ENCODE measurements at regions not wholly inside any gene's neighbourhood (a gene's known extent, or its start where the extent isn't known, plus 50 kb on each side); places are given as distances from the start of the nearest gene placed in this dataset.

- no peak for DNase-seq
These were observed 157.1 kb downstream of the TLE1 start for GRCh38 chr9:81532251-81532650.

GRCh38 chr9:81531511-81531910 is 157.8 kb downstream of the TLE1 start:
- DNase-seq, result no peak

GRCh38 chr9:81530846-81531245 is 158.5 kb downstream of the TLE1 start:
- DNase-seq, result no peak

- DNase-seq, result no peak
These were observed 159.0 kb downstream of the TLE1 start for GRCh38 chr9:81530310-81530810.

GRCh38 chr9:81529556-81530193 is 159.7 kb downstream of the TLE1 start:
- no peak for DNase-seq

GRCh38 chr9:81526587-81526986 is 162.8 kb downstream of the TLE1 start:
- DNase-seq, result no peak

- peak in 1 of 5 experiments; percentile 12 for DNase-seq
These were observed 166.4 kb downstream of the TLE1 start for GRCh38 chr9:81522716-81523551.

GRCh38 chr9:81521892-81522291 is 167.5 kb downstream of the TLE1 start:
- no peak for DNase-seq

- DNase-seq, result no peak
These were observed 169.4 kb downstream of the TLE1 start for GRCh38 chr9:81519816-81520495.

GRCh38 chr9:81517954-81518353 is 171.4 kb downstream of the TLE1 start:
- no peak for DNase-seq

- DNase-seq, result no peak
These were observed 176.3 kb downstream of the TLE1 start for GRCh38 chr9:81513059-81513458.

GRCh38 chr9:81512641-81513040 is 176.7 kb downstream of the TLE1 start:
- DNase-seq, result no peak

- DNase-seq, result no peak
These were observed 180.9 kb downstream of the TLE1 start for GRCh38 chr9:81508476-81508875.

- no peak for DNase-seq
These were observed 182.1 kb downstream of the TLE1 start for GRCh38 chr9:81506941-81507864.

GRCh38 chr9:81499594-81499993 is 189.8 kb downstream of the TLE1 start:
- no peak for DNase-seq

GRCh38 chr9:81499021-81499454 is 190.3 kb downstream of the TLE1 start:
- no peak for DNase-seq

GRCh38 chr9:81498576-81498975 is 190.8 kb downstream of the TLE1 start:
- DNase-seq, result no peak

GRCh38 chr9:81497091-81497490 is 192.3 kb downstream of the TLE1 start:
- no peak for DNase-seq

GRCh38 chr9:81492710-81493447 is 196.5 kb downstream of the TLE1 start:
- DNase-seq, result no peak

- no peak for DNase-seq
These were observed 198.6 kb downstream of the TLE1 start for GRCh38 chr9:81490605-81491331.

GRCh38 chr9:81489046-81489445 is 200.3 kb downstream of the TLE1 start:
- no peak for DNase-seq
